GM19468 (cell line): ENCODE measurements at regions not wholly inside any gene's neighbourhood (a gene's known extent, or its start where the extent isn't known, plus 50 kb on each side); places are given as distances from the start of the nearest gene placed in this dataset.

Experiments
- ATAC-seq: cut with Tn5 transposase; IDR thresholded peaks from one replicate; pipeline ENCODE4 v1.9.1; 2021; ENCODE audit warnings: mild to moderate bottlenecking, moderate library complexity, moderate number of reproducible peaks; ENCODE audit not compliant: unreplicated experiment; ENCODE audit errors: extremely low read depth

DNA sequence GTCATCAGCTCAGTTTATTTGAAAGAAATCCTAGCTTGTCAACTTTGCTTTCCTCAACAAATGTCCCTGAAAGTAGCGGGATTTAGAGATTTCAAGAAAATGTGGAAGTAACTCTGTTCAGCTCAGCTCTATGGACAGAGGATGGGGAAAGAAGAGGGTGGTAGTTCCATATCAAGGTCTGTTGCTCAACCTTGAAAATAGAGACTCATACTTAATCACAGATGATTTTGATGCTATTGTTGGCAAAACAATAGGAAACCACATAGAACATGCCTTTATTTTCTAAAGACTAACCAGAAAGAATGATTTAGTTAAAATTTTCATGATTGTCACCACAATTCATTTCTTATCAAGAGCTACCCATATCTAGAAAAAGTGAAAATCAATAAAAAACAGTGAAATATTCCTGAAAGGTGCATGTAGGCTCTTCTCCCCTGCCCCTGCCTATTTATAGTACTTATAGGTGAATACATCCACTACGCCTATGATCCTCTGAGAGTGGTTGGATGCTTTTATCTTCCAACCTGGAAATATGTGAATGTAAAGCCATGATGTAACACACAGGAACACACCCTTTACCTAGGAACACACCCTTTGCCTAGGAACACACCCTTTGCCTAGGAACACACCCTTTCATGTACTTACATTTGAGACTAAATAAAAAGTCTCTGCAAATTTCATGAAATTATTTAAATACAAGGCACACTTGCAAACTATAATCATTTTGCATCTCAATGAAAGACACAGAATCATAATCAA is 65.8 kb downstream of the ETAA1 start:
- ATAC-seq = no peak

DNA sequence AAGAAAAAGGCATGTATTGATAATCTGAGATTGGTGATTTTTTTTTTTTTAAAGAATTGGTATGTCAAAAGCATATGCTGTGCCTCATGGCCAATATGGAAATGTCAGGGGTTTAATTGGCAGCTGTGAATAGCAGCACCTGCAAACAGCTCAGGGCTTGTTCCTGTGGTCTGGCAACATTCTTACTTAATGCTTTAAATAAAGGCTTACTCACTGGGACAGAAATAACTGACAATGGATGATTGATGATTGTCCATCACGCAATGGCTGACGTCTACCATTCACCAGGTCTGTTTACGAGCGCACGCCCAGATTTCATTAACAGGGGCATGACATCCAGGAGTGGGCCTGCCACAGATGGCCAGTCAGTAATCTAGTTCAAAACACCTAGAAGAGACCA is 66.7 kb downstream of the ETAA1 start:
- ATAC-seq = no peak

DNA sequence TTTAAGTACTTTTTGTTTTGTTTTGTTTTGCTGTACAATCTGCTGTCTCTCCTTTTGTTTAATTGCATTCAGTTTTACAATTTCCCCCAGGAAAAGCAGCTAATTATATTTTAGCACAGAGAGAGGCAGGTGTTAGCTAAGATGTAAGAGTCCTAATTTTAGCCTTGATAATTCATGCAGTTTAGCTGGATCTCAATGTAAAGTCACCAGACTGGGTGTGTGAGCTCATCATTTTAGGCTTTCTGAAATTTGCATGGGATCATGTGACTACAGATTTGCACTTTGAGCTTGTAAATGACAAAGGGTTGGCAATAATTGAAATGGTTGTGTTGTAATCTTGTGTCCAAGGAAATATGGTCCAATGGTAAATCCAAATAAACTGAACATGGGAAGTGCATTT is 68.5 kb downstream of the ETAA1 start:
- no peak for ATAC-seq

- no peak for ATAC-seq
These were observed 69.6 kb downstream of the ETAA1 start for GRCh38 chr2:67466734-67467133.

- no peak for ATAC-seq
These were observed 74.5 kb downstream of the ETAA1 start for GRCh38 chr2:67471681-67472080.

- ATAC-seq = no peak
These were observed 80.0 kb downstream of the ETAA1 start for GRCh38 chr2:67476809-67477790.

DNA sequence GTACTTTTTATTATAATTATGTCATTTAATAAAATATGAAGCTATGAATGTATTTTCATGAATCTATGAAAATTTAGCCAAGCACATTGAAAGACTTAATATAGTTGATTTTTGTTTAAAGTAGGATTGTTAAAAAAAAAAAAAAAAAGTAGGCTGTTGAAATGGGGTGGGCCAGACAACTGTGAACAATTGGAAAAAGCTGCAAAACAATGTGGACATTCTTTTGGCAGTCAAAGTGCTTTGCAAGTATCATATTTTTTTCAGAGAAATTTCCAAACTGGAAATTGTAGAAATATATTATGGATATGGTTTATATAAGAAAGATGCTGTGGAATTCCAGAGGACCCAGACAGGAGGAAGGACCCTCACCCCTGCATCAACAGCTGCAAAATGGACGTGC is 82.1 kb downstream of the ETAA1 start:
- ATAC-seq = no peak

DNA sequence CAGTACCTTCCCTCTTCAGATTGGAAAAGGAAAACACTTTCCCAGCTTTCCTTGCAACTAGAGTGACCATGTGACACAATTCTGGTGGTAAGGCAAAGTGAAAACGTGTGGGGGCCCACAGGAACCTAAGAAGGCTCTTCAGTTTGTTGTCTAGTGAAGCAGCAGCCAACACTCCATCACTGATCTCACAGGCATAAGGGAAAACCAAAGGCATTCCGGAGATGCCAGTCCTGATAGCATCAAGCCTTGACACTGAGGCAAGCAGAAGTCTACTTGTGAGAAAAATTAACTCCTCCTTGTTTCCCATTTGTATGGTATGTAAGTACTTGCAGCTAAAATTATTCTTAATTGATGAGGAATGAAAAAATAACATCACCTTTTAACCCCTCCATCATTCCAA is 88.3 kb downstream of the ETAA1 start:
- no peak for ATAC-seq

GRCh38 chr2:67486041-67486796 is 89.1 kb downstream of the ETAA1 start:
- no peak for ATAC-seq

- ATAC-seq = no peak
These were observed 90.9 kb downstream of the ETAA1 start for GRCh38 chr2:67487993-67488392.

DNA sequence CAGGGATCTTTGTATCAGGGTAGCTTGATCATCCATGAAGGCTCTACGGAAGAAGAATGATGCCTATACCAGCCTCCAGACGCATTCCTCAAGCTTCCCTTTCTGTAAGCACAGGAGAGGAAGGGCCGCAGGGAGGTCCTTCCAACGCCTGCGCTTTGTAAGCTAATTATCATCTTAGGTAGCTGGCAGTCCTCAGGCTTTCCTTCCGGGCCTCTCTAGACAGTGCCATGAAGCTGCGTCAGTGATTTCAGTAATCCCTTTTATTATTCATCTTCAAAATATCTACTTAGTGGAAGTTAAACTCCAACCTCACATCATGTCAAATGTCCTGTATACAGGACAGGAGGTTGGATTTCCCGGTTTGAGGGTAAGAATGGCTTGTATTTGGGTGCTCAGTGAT is 92.3 kb downstream of the ETAA1 start:
- ATAC-seq = no peak

GRCh38 chr2:67498931-67499330 is 101.8 kb downstream of the ETAA1 start:
- no peak for ATAC-seq

GRCh38 chr2:67499989-67500388 is 102.9 kb downstream of the ETAA1 start:
- ATAC-seq = no peak

- ATAC-seq = no peak
These were observed 103.4 kb downstream of the ETAA1 start for GRCh38 chr2:67500541-67500940.

DNA sequence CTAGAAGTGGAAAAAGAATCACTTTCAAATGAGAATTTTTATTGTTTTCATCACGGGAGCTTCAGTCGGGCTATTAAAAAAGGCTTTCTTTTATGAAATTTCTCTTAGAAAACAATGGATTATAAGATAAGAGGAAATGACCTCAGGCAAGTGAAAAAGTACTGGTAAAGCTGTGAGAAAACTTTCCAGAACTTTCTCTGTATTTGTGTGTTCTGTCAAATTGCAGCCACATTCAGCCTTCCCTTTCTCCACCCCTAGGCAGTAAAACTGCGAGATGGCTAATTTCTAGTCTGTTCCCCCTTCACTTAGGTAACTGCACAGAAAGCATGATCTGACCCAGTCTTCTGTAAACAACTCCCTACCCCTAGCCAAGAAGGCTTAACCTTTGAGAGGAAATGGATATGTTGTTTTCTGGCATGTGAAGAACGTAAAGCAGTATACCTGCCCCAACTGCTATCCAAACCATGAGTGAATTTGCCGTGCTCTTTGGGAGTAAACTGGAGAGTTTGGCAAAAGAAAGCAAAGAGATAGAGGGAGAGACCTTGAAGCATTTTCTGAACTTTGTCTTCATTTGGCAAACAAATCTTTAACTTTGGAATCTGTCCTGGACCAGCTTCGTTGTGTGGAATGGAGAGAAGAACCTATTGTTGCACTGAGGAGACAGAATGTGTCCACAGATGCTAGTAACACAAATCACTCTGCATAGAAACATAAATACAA is 105.4 kb downstream of the ETAA1 start:
- ATAC-seq = no peak

- ATAC-seq = no peak
These were observed 106.1 kb downstream of the ETAA1 start for GRCh38 chr2:67503066-67503795.

- no peak for ATAC-seq
These were observed 113.6 kb downstream of the ETAA1 start for GRCh38 chr2:67510745-67511144.

DNA sequence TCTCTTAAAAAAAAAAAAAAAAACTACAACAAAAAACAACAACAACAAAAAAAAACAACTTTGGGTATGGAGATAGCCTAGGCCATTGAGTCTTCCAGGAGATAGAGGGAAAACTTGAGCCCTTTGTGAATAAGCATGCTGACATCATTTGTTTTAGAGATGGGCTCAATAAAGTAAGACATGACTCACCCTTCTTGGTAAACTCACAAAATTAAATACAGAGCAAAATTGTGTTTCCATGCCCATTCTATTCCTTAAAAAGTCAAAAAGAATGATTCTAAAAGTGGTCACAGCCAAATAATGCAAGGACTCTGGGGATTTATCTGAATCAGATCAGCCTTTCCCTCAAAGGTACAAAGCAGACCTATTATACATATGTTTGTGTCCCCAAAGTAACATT is 117.4 kb downstream of the ETAA1 start:
- ATAC-seq = no peak

GRCh38 chr2:67515056-67515455 is 117.9 kb downstream of the ETAA1 start:
- ATAC-seq = no peak
